Epithelial cell of proximal tubule (primary cell): ENCODE measurements at regions not wholly inside any gene's neighbourhood (a gene's known extent, or its start where the extent isn't known, plus 50 kb on each side); places are given as distances from the start of the nearest gene placed in this dataset.

Experiments used
- DNase-seq: peaks from one replicate; pipeline ENCODE4 v3.0.0-alpha.2; 2011; ENCODE audit warnings: low read depth
- H3K4me3 ChIP-seq: 2 replicates; pipeline ENCODE4 v1.5.1; 2011; ENCODE audit warnings: low read depth, mild to moderate bottlenecking, low read length
- TF ChIP-seq, protein P1 (sequence below): conservative IDR thresholded peaks from 2 replicates; pipeline ENCODE4 v1.5.1; 2012; ENCODE audit warnings: low read depth, mild to moderate bottlenecking, low read length

DNA sequence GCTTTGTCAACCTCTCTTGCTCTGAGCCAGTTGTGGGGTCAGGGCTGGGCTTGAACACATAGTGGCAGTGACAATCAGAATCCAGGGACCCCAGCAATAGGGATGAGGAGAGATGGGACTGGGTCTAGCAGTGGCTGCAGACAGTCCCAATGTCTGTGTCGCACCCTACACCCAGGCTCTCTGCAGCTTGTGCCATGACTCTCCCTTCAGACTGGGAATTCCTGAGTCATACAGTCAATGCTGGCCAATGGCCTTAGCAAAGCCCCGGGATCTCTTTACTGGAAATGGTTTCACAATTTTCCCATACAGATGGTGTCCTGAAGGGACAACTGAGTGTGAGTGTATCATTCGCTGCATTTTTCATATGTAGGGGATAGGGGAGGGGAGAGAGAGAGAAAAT is 74.2 kb upstream of the CELF4 start:
- H3K4me3 ChIP-seq = no peak overlapping the region
- no peak for DNase-seq
- TF ChIP-seq, protein P1, sequence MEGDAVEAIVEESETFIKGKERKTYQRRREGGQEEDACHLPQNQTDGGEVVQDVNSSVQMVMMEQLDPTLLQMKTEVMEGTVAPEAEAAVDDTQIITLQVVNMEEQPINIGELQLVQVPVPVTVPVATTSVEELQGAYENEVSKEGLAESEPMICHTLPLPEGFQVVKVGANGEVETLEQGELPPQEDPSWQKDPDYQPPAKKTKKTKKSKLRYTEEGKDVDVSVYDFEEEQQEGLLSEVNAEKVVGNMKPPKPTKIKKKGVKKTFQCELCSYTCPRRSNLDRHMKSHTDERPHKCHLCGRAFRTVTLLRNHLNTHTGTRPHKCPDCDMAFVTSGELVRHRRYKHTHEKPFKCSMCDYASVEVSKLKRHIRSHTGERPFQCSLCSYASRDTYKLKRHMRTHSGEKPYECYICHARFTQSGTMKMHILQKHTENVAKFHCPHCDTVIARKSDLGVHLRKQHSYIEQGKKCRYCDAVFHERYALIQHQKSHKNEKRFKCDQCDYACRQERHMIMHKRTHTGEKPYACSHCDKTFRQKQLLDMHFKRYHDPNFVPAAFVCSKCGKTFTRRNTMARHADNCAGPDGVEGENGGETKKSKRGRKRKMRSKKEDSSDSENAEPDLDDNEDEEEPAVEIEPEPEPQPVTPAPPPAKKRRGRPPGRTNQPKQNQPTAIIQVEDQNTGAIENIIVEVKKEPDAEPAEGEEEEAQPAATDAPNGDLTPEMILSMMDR = no peak

GRCh38 chr18:37637478-37637850 is 71.9 kb upstream of the CELF4 start:
- DNase-seq = no peak
- TF ChIP-seq, protein P1 = no peak
- H3K4me3 ChIP-seq = no peak overlapping the region

- TF ChIP-seq, protein P1 = no peak
- H3K4me3 ChIP-seq = no peak overlapping the region
- DNase-seq = no peak
These were observed 71.4 kb upstream of the CELF4 start for GRCh38 chr18:37636831-37637477.

DNA sequence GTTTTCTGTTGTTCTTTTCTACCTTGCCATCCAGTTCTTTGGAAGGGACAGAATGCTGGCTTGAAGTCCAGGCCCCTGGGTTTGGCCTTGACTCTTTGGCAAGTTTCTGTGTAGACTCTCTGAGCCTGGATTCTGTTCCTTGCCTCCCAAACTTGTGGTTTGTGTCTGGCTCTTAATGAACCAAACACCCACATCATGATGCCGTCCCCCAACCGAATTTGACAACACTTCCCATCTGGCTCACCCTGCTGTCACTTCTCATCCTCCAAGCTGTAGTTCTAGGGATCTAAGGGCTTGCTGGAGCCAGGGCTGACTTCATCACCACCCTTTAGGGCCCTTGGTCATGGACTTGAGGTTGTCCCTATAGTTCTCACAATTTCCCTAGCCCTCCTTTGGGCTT is 68.9 kb upstream of the CELF4 start:
- no peak for DNase-seq
- H3K4me3 ChIP-seq = no peak overlapping the region
- TF ChIP-seq, protein P1 = no peak

DNA sequence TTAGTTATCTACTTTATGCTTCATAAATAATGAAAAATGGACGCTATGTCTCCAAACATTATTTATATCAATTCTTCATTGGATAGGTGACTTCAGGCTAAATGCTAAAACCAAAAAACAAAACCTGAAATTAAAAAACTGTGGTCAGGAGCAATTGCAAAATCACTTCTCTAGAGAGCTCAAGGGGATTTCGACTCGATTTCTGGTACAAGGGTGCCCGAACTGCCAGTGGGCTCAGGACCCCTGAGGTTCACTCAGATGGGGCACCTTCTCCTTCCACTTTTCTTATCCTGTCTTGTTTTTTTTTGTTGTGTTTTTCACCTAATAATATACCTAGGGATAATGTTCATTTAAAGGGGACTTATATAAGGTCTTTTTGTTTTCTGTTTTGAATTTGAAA is 65.8 kb upstream of the CELF4 start:
- TF ChIP-seq, protein P1 = no peak
- H3K4me3 ChIP-seq = no peak overlapping the region
- DNase-seq = no peak

DNA sequence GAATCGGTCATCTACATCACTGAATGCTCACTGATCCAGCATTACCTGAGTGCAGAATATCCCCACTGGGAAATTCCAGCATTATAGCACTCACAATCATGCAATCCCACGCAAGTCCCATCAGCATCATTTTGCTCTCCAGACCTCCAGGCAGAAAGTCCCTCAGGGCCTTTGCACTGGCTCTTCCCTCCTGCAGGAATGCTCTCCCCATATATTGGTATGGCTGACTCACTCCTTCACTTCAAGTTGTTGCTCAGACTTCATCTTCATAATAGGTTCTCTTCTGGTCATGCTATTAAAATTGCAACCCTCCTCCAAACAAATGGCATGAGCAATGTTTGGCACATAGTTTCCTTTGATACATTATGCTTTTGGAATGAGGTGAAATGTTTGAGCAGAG is 64.7 kb upstream of the CELF4 start:
- TF ChIP-seq, protein P1 = no peak
- H3K4me3 ChIP-seq = no peak overlapping the region
- no peak for DNase-seq

- no peak for DNase-seq
- TF ChIP-seq, protein P1 = no peak
- H3K4me3 ChIP-seq = no peak overlapping the region
These were observed 63.0 kb upstream of the CELF4 start for GRCh38 chr18:37628470-37629220.
